CD4-positive, CD25-positive, alpha-beta regulatory T cell (primary cell): ENCODE measurements at regions not wholly inside any gene's neighbourhood (a gene's known extent, or its start where the extent isn't known, plus 50 kb on each side); places are given as distances from the start of the nearest gene placed in this dataset.

ENCODE experiments used
- ATAC-seq, 2 donors: fragments of 150-1000 bp; cut with Tn5 transposase; one replicate each; pipeline ENCODE4 v1.10.0; 2021; ENCODE audit warnings: low read depth in 2 of 2, moderate number of reproducible peaks in 2 of 2, moderate library complexity in 1 of 2
- DNase-seq, 3 donors: peaks; one replicate each; pipeline versions ENCODE4 v3.0.0 to v3.0.0-alpha.2; 2012 to 2022; ENCODE audit warnings: mixed read lengths in 1 of 3
- H3K27ac ChIP-seq: one replicate; pipeline ENCODE4 v1.7.0; 2013; ENCODE audit warnings: mild to moderate bottlenecking, low read length; ENCODE audit not compliant: insufficient read depth, poor library complexity, severe bottlenecking
- H3K27me3 ChIP-seq: one replicate; pipeline ENCODE4 v1.7.0; 2013; ENCODE audit warnings: low read length; ENCODE audit not compliant: control insufficient read depth, insufficient read depth
- H3K36me3 ChIP-seq: one replicate; pipeline ENCODE4 v1.7.0; 2013; ENCODE audit warnings: mild to moderate bottlenecking, low read length, moderate library complexity; ENCODE audit not compliant: control insufficient read depth, insufficient read depth
- H3K4me1 ChIP-seq: 2 replicates; pipeline ENCODE4 v1.7.0; 2013; ENCODE audit warnings: mild to moderate bottlenecking, low read length; ENCODE audit not compliant: insufficient read depth, control insufficient read depth, poor library complexity, severe bottlenecking
- H3K4me3 ChIP-seq: one replicate; pipeline ENCODE4 v1.7.0; 2013; ENCODE audit warnings: low read depth, mild to moderate bottlenecking, low read length, moderate library complexity
- H3K9me3 ChIP-seq, 2 experiments: 1 replicate in 1 of 2; 2 replicates in 1 of 2; pipeline ENCODE4 v1.7.0; 2013; ENCODE audit warnings: low read length in 2 of 2, mild to moderate bottlenecking in 1 of 2, moderate library complexity in 1 of 2; ENCODE audit not compliant: control insufficient read depth in 2 of 2
- H3K27ac Mint-ChIP-seq, 3 donors: one replicate each; pipeline ENCODE4 v1.8.0; 2020 to 2022; ENCODE audit warnings: mild to moderate bottlenecking in 3 of 3, mixed read lengths in 3 of 3, moderate library complexity in 2 of 3
- H3K27me3 Mint-ChIP-seq: one replicate; pipeline ENCODE4 v1.8.0; 2022; ENCODE audit warnings: mild to moderate bottlenecking, mixed read lengths
- H3K36me3 Mint-ChIP-seq: one replicate; pipeline ENCODE4 v1.8.0; 2020; ENCODE audit warnings: mixed read lengths
- H3K4me1 Mint-ChIP-seq, 4 donors: one replicate each; pipeline ENCODE4 v1.8.0; 2020 to 2022; ENCODE audit warnings: mixed read lengths in 4 of 4, mild to moderate bottlenecking in 1 of 4
- H3K4me3 Mint-ChIP-seq, 4 donors: one replicate each; pipeline ENCODE4 v1.8.0; 2020 to 2022; ENCODE audit warnings: mild to moderate bottlenecking in 4 of 4, mixed read lengths in 4 of 4, moderate library complexity in 3 of 4
- H3K9me3 Mint-ChIP-seq, 7 donors: one replicate each; pipeline ENCODE4 v1.8.0; 2020 to 2022; ENCODE audit warnings: mixed read lengths in 7 of 7, mild to moderate bottlenecking in 3 of 7, moderate library complexity in 2 of 7

GRCh38 chr1:232223183-232223708 is 406.7 kb downstream of the SIPA1L2 start:
- Mint-ChIP-seq H3K4me1 (peaks cover 0 to 7% (median 3%) of the 10 kb centered on the region in 4 donors), H3K27ac (no peak overlapping the region), H3K36me3 (no peaks in the 10 kb centered on the region), H3K4me3 (no peak overlapping the region), H3K9me3 (peaks cover 0 to 2% (median 0%) of the 10 kb centered on the region in 7 donors), H3K27me3 (no peaks in the 10 kb centered on the region)
- no peak for ATAC-seq
- no peaks in the 10 kb centered on the region for H3K27me3 ChIP-seq
- no peak overlapping the region for H3K4me3 ChIP-seq
- no peak overlapping the region for H3K27ac ChIP-seq
- no peaks in the 10 kb centered on the region for H3K9me3 ChIP-seq
- no peak for DNase-seq
- H3K4me1 ChIP-seq, result no peaks in the 10 kb centered on the region
- no peaks in the 10 kb centered on the region for H3K36me3 ChIP-seq

- DNase-seq (no peak), ATAC-seq (no peak)
- no peak overlapping the region for H3K27ac Mint-ChIP-seq
- H3K4me1 Mint-ChIP-seq, result peaks cover 0 to 7% (median 3%) of the 10 kb centered on the region in 4 donors
- Histone ChIP-seq H3K27me3 (no peaks in the 10 kb centered on the region), H3K27ac (no peak overlapping the region), H3K9me3 (no peaks in the 10 kb centered on the region), H3K4me3 (no peak overlapping the region), H3K36me3 (no peaks in the 10 kb centered on the region), H3K4me1 (no peaks in the 10 kb centered on the region)
- no peak overlapping the region for H3K4me3 Mint-ChIP-seq
- no peaks in the 10 kb centered on the region for H3K27me3 Mint-ChIP-seq
- peaks cover 0 to 2% (median 0%) of the 10 kb centered on the region in 7 donors for H3K9me3 Mint-ChIP-seq
- H3K36me3 Mint-ChIP-seq, result no peaks in the 10 kb centered on the region
These were observed 407.3 kb downstream of the SIPA1L2 start for GRCh38 chr1:232222614-232223013.

- Histone ChIP-seq H3K36me3 (no peaks in the 10 kb centered on the region), H3K4me1 (no peaks in the 10 kb centered on the region), H3K9me3 (no peaks in the 10 kb centered on the region), H3K27ac (no peak overlapping the region), H3K4me3 (no peak overlapping the region), H3K27me3 (no peaks in the 10 kb centered on the region)
- H3K27me3 Mint-ChIP-seq, result no peaks in the 10 kb centered on the region
- ATAC-seq (no peak), DNase-seq (no peak)
- no peak overlapping the region for H3K4me3 Mint-ChIP-seq
- H3K36me3 Mint-ChIP-seq, result no peaks in the 10 kb centered on the region
- peaks cover 0 to 4% (median 0%) of the 10 kb centered on the region in 7 donors for H3K9me3 Mint-ChIP-seq
- H3K4me1 Mint-ChIP-seq, result peaks cover 0 to 7% (median 3%) of the 10 kb centered on the region in 4 donors
- no peak overlapping the region for H3K27ac Mint-ChIP-seq
These were observed 408.0 kb downstream of the SIPA1L2 start for GRCh38 chr1:232221802-232222499.

- H3K9me3 ChIP-seq, result no peaks in the 10 kb centered on the region
- Mint-ChIP-seq H3K27me3 (no peaks in the 10 kb centered on the region), H3K36me3 (no peaks in the 10 kb centered on the region), H3K9me3 (peaks cover 0 to 6% (median 0%) of the 10 kb centered on the region in 7 donors), H3K27ac (no peak overlapping the region), H3K4me3 (no peak overlapping the region), H3K4me1 (no peaks in the 10 kb centered on the region)
- no peak for DNase-seq
- H3K27me3 ChIP-seq, result no peaks in the 10 kb centered on the region
- H3K27ac ChIP-seq, result no peak overlapping the region
- ATAC-seq, result no peak
- H3K4me1 ChIP-seq, result no peaks in the 10 kb centered on the region
- no peak overlapping the region for H3K4me3 ChIP-seq
- no peaks in the 10 kb centered on the region for H3K36me3 ChIP-seq
These were observed 410.7 kb downstream of the SIPA1L2 start for GRCh38 chr1:232218955-232219865.

- H3K4me1 ChIP-seq, result no peaks in the 10 kb centered on the region
- peaks cover 0 to 4% (median 0%) of the 10 kb centered on the region in 7 donors for H3K9me3 Mint-ChIP-seq
- H3K36me3 ChIP-seq, result no peaks in the 10 kb centered on the region
- no peak overlapping the region for H3K4me3 Mint-ChIP-seq
- H3K27ac Mint-ChIP-seq, result no peak overlapping the region
- DNase-seq, result no peak
- no peak overlapping the region for H3K27ac ChIP-seq
- H3K36me3 Mint-ChIP-seq, result no peaks in the 10 kb centered on the region
- no peaks in the 10 kb centered on the region for H3K27me3 ChIP-seq
- no peaks in the 10 kb centered on the region for H3K27me3 Mint-ChIP-seq
- no peak for ATAC-seq
- no peak overlapping the region for H3K4me3 ChIP-seq
- no peaks in the 10 kb centered on the region for H3K9me3 ChIP-seq
- H3K4me1 Mint-ChIP-seq, result no peaks in the 10 kb centered on the region
These were observed 416.0 kb downstream of the SIPA1L2 start for GRCh38 chr1:232213928-232214327.

- H3K9me3 Mint-ChIP-seq, result peaks cover 0 to 2% (median 0%) of the 10 kb centered on the region in 7 donors
- H3K4me1 ChIP-seq, result no peaks in the 10 kb centered on the region
These were observed 417.7 kb downstream of the SIPA1L2 start for GRCh38 chr1:232212253-232212652.

GRCh38 chr1:232211149-232211548 is 418.8 kb downstream of the SIPA1L2 start:
- Histone ChIP-seq H3K27me3 (no peaks in the 10 kb centered on the region), H3K36me3 (no peaks in the 10 kb centered on the region), H3K4me1 (no peaks in the 10 kb centered on the region), H3K27ac (no peak overlapping the region), H3K9me3 (no peaks in the 10 kb centered on the region), H3K4me3 (no peak overlapping the region)
- Mint-ChIP-seq H3K27me3 (no peaks in the 10 kb centered on the region), H3K9me3 (peaks cover 0 to 2% (median 0%) of the 10 kb centered on the region in 7 donors), H3K36me3 (no peaks in the 10 kb centered on the region), H3K4me3 (no peak overlapping the region), H3K4me1 (no peaks in the 10 kb centered on the region), H3K27ac (no peak overlapping the region)
- DNase-seq (no peak), ATAC-seq (no peak)

More at GRCh38 chr1:232212253-232212652, 417.7 kb downstream of the SIPA1L2 start:
- Mint-ChIP-seq H3K4me1 (no peaks in the 10 kb centered on the region), H3K36me3 (no peaks in the 10 kb centered on the region), H3K27ac (no peak overlapping the region), H3K27me3 (no peaks in the 10 kb centered on the region), H3K4me3 (no peak overlapping the region)
- no peaks in the 10 kb centered on the region for H3K36me3 ChIP-seq
- H3K27ac ChIP-seq, result no peak overlapping the region
- no peaks in the 10 kb centered on the region for H3K27me3 ChIP-seq
- H3K9me3 ChIP-seq, result no peaks in the 10 kb centered on the region
- DNase-seq (no peak), ATAC-seq (no peak)
- H3K4me3 ChIP-seq, result no peak overlapping the region
